ENCODE measurements at regions not wholly inside any gene's neighbourhood (a gene's known extent, or its start where the extent isn't known, plus 50 kb on each side); places are given as distances from the start of the nearest gene placed in this dataset.

DNA sequence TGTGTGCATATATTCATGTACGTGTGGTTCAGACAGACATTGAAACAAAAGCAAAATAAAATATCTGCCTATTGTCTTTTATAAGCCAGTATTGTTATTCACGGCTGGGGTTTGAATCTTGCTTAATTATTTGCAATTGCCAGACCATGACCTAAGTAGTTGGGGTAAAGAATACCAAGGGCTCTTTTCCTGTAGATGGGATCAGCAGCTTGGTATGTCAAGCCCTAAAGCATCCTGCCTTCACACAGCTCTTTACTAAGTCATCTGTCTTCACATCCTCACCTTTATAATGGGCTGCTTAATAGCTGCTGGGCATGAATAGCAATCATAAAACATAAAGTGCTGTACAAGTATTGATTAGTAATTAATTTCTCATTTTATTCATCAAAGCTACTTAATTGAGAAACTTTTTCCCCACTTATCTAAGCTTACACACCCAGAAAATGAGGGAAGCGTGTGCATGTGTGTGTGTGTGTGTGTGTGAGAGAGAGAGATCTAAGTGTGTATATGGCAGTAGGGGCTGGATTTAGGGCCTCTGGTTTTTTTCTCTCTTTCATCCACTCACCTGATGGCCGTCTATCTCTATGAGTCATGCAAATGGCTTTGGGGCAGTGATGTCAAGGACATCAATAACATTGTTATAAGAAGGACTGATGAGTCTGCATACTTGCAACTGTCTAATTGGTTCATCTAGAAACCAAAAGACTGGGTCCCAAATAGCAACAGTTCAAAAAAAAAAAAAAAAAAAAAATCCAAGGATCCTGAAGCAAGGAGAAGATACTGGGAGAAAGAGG is 244.1 kb upstream of the TNP1 start:
- Histone ChIP-seq H3K9me1 (ENCODE audit: control insufficient read depth, extremely low read depth, insufficient read depth, low read length) (no peaks in the 10 kb centered on the region), H3K36me3 (ENCODE audit: control insufficient read depth in 2 of 2, extremely low read depth in 1 of 2, insufficient read depth in 2 of 2, low read length in 2 of 2) (no peaks in the 10 kb centered on the region), H4K20me1 (ENCODE audit: control insufficient read depth, extremely low read depth, insufficient read depth, low read length) (no peaks in the 10 kb centered on the region), H3K4me1 (ENCODE audit: control insufficient read depth, extremely low read depth, insufficient read depth, low read length) (peaks cover 59% of the 10 kb centered on the region), H2AFZ (ENCODE audit: control insufficient read depth, low read length) (no peak overlapping the region), H3K9me3 (ENCODE audit: control insufficient read depth, low read depth, low read length) (no peaks in the 10 kb centered on the region), H3K79me2 (ENCODE audit: control insufficient read depth, insufficient read depth, low read length) (no peaks in the 10 kb centered on the region), H3K9ac (ENCODE audit: control insufficient read depth, extremely low read depth, insufficient read depth, low read length) (no peak overlapping the region), H3K27me3 (ENCODE audit: control insufficient read depth, extremely low read depth, insufficient read depth, low read length) (no peaks in the 10 kb centered on the region), H3K4me3 (ENCODE audit: control insufficient read depth in 2 of 3, extremely low read depth in 1 of 3, insufficient read depth in 2 of 3, low read depth in 1 of 3, low read length in 3 of 3) (no peak overlapping the region), H3K4me2 (ENCODE audit: control insufficient read depth, extremely low read depth, insufficient read depth, low read depth, low read length) (peak overlapping the region; percentile 31), H3K27ac (ENCODE audit: control insufficient read depth, insufficient read depth, low read length) (peak overlapping the region; percentile 65)
- TF ChIP-seq EZH2 (IDR thresholded peaks at IDR 0.05; ENCODE audit: low read length): no peak
- TF ChIP-seq, protein P1, sequence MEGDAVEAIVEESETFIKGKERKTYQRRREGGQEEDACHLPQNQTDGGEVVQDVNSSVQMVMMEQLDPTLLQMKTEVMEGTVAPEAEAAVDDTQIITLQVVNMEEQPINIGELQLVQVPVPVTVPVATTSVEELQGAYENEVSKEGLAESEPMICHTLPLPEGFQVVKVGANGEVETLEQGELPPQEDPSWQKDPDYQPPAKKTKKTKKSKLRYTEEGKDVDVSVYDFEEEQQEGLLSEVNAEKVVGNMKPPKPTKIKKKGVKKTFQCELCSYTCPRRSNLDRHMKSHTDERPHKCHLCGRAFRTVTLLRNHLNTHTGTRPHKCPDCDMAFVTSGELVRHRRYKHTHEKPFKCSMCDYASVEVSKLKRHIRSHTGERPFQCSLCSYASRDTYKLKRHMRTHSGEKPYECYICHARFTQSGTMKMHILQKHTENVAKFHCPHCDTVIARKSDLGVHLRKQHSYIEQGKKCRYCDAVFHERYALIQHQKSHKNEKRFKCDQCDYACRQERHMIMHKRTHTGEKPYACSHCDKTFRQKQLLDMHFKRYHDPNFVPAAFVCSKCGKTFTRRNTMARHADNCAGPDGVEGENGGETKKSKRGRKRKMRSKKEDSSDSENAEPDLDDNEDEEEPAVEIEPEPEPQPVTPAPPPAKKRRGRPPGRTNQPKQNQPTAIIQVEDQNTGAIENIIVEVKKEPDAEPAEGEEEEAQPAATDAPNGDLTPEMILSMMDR (optimal IDR thresholded peaks at IDR 0.05 in 1 of 3, IDR thresholded peaks at IDR 0.05 in 1 of 3, conservative IDR thresholded peaks at IDR 0.05 in 1 of 3; ENCODE audit: extremely low read depth in 1 of 3, insufficient read depth in 2 of 3, low read length in 3 of 3): no peak
- dilution Hi-C loops (cut with MboI; ENCODE audit: extremely low pct_ligation_motif_present, low sequenced_read_pairs): no loop called here
- FAIRE-seq: peak; percentile 80
- peak; percentile 74 for DNase-seq (ENCODE audit: low read depth, low spot score)

GRCh38 chr2:217102956-217103355 is 243.1 kb upstream of the TNP1 start:
- no peak overlapping the region for H3K9ac ChIP-seq (ENCODE audit: control insufficient read depth, extremely low read depth, insufficient read depth, low read length)
- no peaks in the 10 kb centered on the region for H3K27me3 ChIP-seq (ENCODE audit: control insufficient read depth, extremely low read depth, insufficient read depth, low read length)
- DNase-seq (ENCODE audit: low read depth, low spot score): no peak
- no peak overlapping the region for H3K27ac ChIP-seq (ENCODE audit: control insufficient read depth, insufficient read depth, low read length)
- peaks cover 51% of the 10 kb centered on the region for H3K4me1 ChIP-seq (ENCODE audit: control insufficient read depth, extremely low read depth, insufficient read depth, low read length)
- H3K4me3 ChIP-seq (ENCODE audit: control insufficient read depth in 2 of 3, extremely low read depth in 1 of 3, insufficient read depth in 2 of 3, low read depth in 1 of 3, low read length in 3 of 3): no peak overlapping the region
- no peak overlapping the region for H3K4me2 ChIP-seq (ENCODE audit: control insufficient read depth, extremely low read depth, insufficient read depth, low read depth, low read length)
- dilution Hi-C loops (cut with MboI; ENCODE audit: extremely low pct_ligation_motif_present, low sequenced_read_pairs): no loop called here
- peak overlapping the region; percentile 17 for H2AFZ ChIP-seq (ENCODE audit: control insufficient read depth, low read length)
- H3K9me1 ChIP-seq (ENCODE audit: control insufficient read depth, extremely low read depth, insufficient read depth, low read length): no peaks in the 10 kb centered on the region
- no peaks in the 10 kb centered on the region for H4K20me1 ChIP-seq (ENCODE audit: control insufficient read depth, extremely low read depth, insufficient read depth, low read length)
- H3K79me2 ChIP-seq (ENCODE audit: control insufficient read depth, insufficient read depth, low read length): no peaks in the 10 kb centered on the region
- TF ChIP-seq EZH2 (IDR thresholded peaks at IDR 0.05; ENCODE audit: low read length): no peak
- TF ChIP-seq, protein P1 (optimal IDR thresholded peaks at IDR 0.05 in 1 of 3, IDR thresholded peaks at IDR 0.05 in 1 of 3, conservative IDR thresholded peaks at IDR 0.05 in 1 of 3; ENCODE audit: extremely low read depth in 1 of 3, insufficient read depth in 2 of 3, low read length in 3 of 3): no peak
- no peaks in the 10 kb centered on the region for H3K36me3 ChIP-seq (ENCODE audit: control insufficient read depth in 2 of 2, extremely low read depth in 1 of 2, insufficient read depth in 2 of 2, low read length in 2 of 2)
- no peaks in the 10 kb centered on the region for H3K9me3 ChIP-seq (ENCODE audit: control insufficient read depth, low read depth, low read length)
- no peak for FAIRE-seq

Data from keratinocyte (primary cell).